B cell (primary cell): ENCODE measurements at regions not wholly inside any gene's neighbourhood (a gene's known extent, or its start where the extent isn't known, plus 50 kb on each side); places are given as distances from the start of the nearest gene placed in this dataset.

Source experiments
- ATAC-seq: fragments of 200-7000 bp; cut with Tn5 transposase; one replicate; pipeline ENCODE4 v1.10.0; 2021; ENCODE audit warnings: low read depth, mild to moderate bottlenecking, moderate number of reproducible peaks, moderate library complexity
- CTCF ChIA-PET: fragments of 350-600 bp; sonication (Branson Sonifier 250); formaldehyde crosslinking; loops from one replicate; lab custom pipeline; 2021; ENCODE audit warnings: antibody characterized with exemption, inconsistent platforms; lab: Charles Lee
- POLR2A ChIA-PET: fragments of 350-600 bp; sonication (Branson Sonifier 250); formaldehyde crosslinking; loops from one replicate; lab custom pipeline; 2021; ENCODE audit warnings: antibody characterized with exemption; lab: Charles Lee
- DNase-seq: peaks from one replicate; pipeline ENCODE4 v3.0.0; 2013
- H2AFZ ChIP-seq: 2 replicates; pipeline ENCODE4 v1.6.1; 2012; ENCODE audit warnings: mild to moderate bottlenecking, low read depth, low read length; ENCODE audit not compliant: insufficient read depth, poor library complexity, severe bottlenecking
- H3K27ac ChIP-seq, 2 donors: 1 replicate in 1 of 2; 2 replicates in 1 of 2; pipeline ENCODE4 v1.5.1; 2012 to 2013; ENCODE audit warnings: low read length in 2 of 2, mild to moderate bottlenecking in 2 of 2, moderate library complexity in 1 of 2
- H3K27me3 ChIP-seq, 4 experiments: fragments of 200-600 bp in 1 of 4; sonication (generic) in 1 of 4; replicated peaks in 1 of 4; 1 replicate in 2 of 4; 2 replicates in 2 of 4; pipeline versions ENCODE4 v1.6.1 to v1.7.0; 2013 to 2016; ENCODE audit warnings: low read length in 3 of 4, mild to moderate bottlenecking in 2 of 4, mixed read lengths in 1 of 4, moderate library complexity in 1 of 4; ENCODE audit not compliant: insufficient read depth in 4 of 4, control insufficient read depth in 3 of 4; ENCODE audit errors: control extremely low read depth in 1 of 4
- H3K36me3 ChIP-seq, 2 experiments: replicated peaks in 1 of 2; 1 replicate in 1 of 2; 2 replicates in 1 of 2; pipeline versions ENCODE4 v1.6.1 to v1.7.1; 2013; ENCODE audit warnings: low read length in 1 of 2; ENCODE audit not compliant: insufficient read depth in 2 of 2, control insufficient read depth in 1 of 2; ENCODE audit errors: control extremely low read depth in 1 of 2, extremely low read depth in 1 of 2
- H3K4me1 ChIP-seq, 2 donors: fragments of 200-600 bp in 1 of 2; sonication (generic) in 1 of 2; 1 replicate in 1 of 2; 2 replicates in 1 of 2; pipeline versions ENCODE4 v1.5.1 to v1.6.1; 2013 to 2017; ENCODE audit warnings: low read length in 2 of 2; ENCODE audit not compliant: control insufficient read depth in 2 of 2, insufficient read depth in 2 of 2
- H3K4me2 ChIP-seq: replicated peaks from 2 replicates; pipeline ENCODE3; 2012; ENCODE audit warnings: mild to moderate bottlenecking, low read depth, low read length; ENCODE audit not compliant: poor library complexity, severe bottlenecking
- H3K4me3 ChIP-seq, 5 experiments: fragments of 200-600 bp in 1 of 5; sonication (generic) in 1 of 5; 1 replicate in 3 of 5; 2 replicates in 2 of 5; pipeline versions ENCODE4 v1.5.1 to v1.7.0; 2011 to 2016; ENCODE audit warnings: low read length in 4 of 5, mild to moderate bottlenecking in 4 of 5, low read depth in 2 of 5, control low read depth in 1 of 5, moderate library complexity in 1 of 5; ENCODE audit not compliant: insufficient read depth in 1 of 5; ENCODE audit errors: control extremely low read depth in 1 of 5, extremely low read depth in 1 of 5
- H3K79me2 ChIP-seq: fragments of 200-600 bp; sonication (generic); one replicate; pipeline ENCODE4 v1.6.0; 2016; ENCODE audit warnings: low read length; ENCODE audit not compliant: control insufficient read depth, insufficient read depth
- H3K9ac ChIP-seq: fragments of 200-600 bp; sonication (generic); 2 replicates; pipeline ENCODE4 v1.6.1; 2017; ENCODE audit warnings: mild to moderate bottlenecking, low read length, moderate library complexity
- H3K9me3 ChIP-seq, 3 donors: one replicate each; pipeline versions ENCODE4 v1.6.1 to v1.7.1; 2013; ENCODE audit warnings: low read length in 2 of 3; ENCODE audit not compliant: control insufficient read depth in 2 of 3, insufficient read depth in 1 of 3; ENCODE audit errors: control extremely low read depth in 1 of 3
- H4K20me1 ChIP-seq: 2 replicates; pipeline ENCODE4 v1.6.0; 2012; ENCODE audit warnings: mild to moderate bottlenecking, low read length; ENCODE audit not compliant: insufficient read depth, control insufficient read depth, poor library complexity, severe bottlenecking
- H3K27ac Mint-ChIP-seq: one replicate; pipeline ENCODE4 v1.8.0; 2021; ENCODE audit warnings: mixed read lengths
- H3K27me3 Mint-ChIP-seq: one replicate; pipeline ENCODE4 v1.8.0; 2021; ENCODE audit warnings: mixed read lengths
- H3K4me1 Mint-ChIP-seq: one replicate; pipeline ENCODE4 v1.8.0; 2021; ENCODE audit warnings: mixed read lengths
- H3K4me3 Mint-ChIP-seq: one replicate; pipeline ENCODE4 v1.8.0; 2021; ENCODE audit warnings: mixed read lengths
- H3K9me3 Mint-ChIP-seq: one replicate; pipeline ENCODE4 v1.8.0; 2022; ENCODE audit warnings: mixed read lengths; ENCODE audit not compliant: insufficient read depth
- CTCF ChIP-seq: fragments of 200-600 bp; IDR thresholded peaks from one replicate; pipeline ENCODE4 v1.8.0; 2022; ENCODE audit warnings: antibody characterized with exemption, mild to moderate bottlenecking
- EZH2 ChIP-seq: IDR thresholded peaks from 2 replicates; pipeline ENCODE4 v1.6.1; 2012; ENCODE audit warnings: borderline replicate concordance, low read depth, mild to moderate bottlenecking, moderate library complexity, low read length; ENCODE audit not compliant: insufficient read depth, poor library complexity, severe bottlenecking
- WGBS: methylation state at CpG from one replicate; pipeline ENCODE4 v1.1.5; 2013; ENCODE audit warnings: missing lambda C conversion rate; ENCODE audit not compliant: insufficient coverage; 5-methylcytosine and 5-hydroxymethylcytosine counted together
- intact Hi-C: fragments of 100-400 bp; cut with micrococcal nuclease; formaldehyde crosslinking; loops from one replicate; pipeline ENCODE4 v1.10.0; 2022

- TF ChIP-seq EZH2 (no peak), CTCF (peak; percentile 24)
- ChIA-PET CTCF (interaction anchor here (1.0 to 2.8 kb wide), 2 partner anchors 605 to 1004 kb away, joined by 5 to 11 read pairs; no protein-coding TSS in a partner anchor), POLR2A (no interaction called here)
- ATAC-seq (no peak), DNase-seq (no peak)
- Mint-ChIP-seq H3K27ac (no peak overlapping the region), H3K4me1 (no peaks in the 10 kb centered on the region), H3K9me3 (peaks cover 14% of the 10 kb centered on the region), H3K4me3 (no peak overlapping the region), H3K27me3 (peaks cover 3% of the 10 kb centered on the region)
- intact Hi-C loops, result loop anchor here (2.0 kb wide), 1 partner anchor 604 kb away; no protein-coding TSS in a partner anchor
- Histone ChIP-seq H3K36me3 (no peaks in the 10 kb centered on the region), H2AFZ (no peak overlapping the region), H3K4me3 (no peak overlapping the region), H3K27me3 (no peaks in the 10 kb centered on the region), H4K20me1 (no peaks in the 10 kb centered on the region), H3K9me3 (no peaks in the 10 kb centered on the region), H3K4me1 (no peaks in the 10 kb centered on the region), H3K9ac (no peak overlapping the region), H3K79me2 (no peaks in the 10 kb centered on the region), H3K27ac (no peak overlapping the region), H3K4me2 (no peak overlapping the region)
- 0% methylated on average over 1 of the region's 1 CpG for WGBS
Measured at GRCh38 chr1:60848583-60849188, 233.7 kb upstream of the NFIA start.

DNA sequence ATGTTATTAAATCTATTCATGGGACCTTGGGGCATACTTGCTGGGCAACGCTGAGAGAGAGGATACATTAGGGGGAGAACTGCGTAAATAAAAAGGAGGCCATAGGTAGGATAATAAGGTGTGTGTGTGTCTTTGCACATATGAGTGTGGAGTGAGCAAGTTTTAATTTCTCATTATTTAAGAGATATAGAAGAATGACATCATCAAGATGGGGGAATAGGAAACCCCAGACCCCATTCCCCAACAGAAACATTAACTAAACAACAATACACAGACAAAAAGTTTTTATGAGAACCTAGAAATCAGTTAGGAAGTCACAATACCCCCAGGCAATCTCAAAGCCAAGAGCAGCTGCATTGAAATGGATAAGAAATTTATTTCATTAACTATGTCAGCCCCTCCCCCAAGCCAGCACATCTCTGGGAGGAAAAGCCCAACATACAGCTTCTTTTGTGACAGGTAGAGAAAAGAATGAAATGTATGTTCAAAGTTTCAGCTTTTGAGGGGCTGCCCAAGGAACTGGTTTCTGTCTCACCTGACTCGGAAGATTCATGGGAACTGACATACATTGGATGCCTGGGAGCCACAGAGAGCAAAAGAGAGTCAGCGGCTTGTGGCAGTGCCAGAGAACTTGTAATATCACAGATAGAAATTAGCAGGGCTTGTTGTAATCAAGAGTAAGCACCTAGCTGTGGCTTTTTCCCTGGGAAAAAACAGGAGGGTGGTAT lies 234.3 kb upstream of the NFIA start:
- ChIA-PET CTCF (interaction anchor here (1.0 to 2.8 kb wide), 2 partner anchors 605 to 1005 kb away, joined by 5 to 11 read pairs; no protein-coding TSS in a partner anchor), POLR2A (no interaction called here)
- H3K9me3 ChIP-seq, result no peaks in the 10 kb centered on the region
- H3K4me2 ChIP-seq, result no peak overlapping the region
- no peaks in the 10 kb centered on the region for H3K36me3 ChIP-seq
- no peak for ATAC-seq
- H4K20me1 ChIP-seq, result no peaks in the 10 kb centered on the region
- H2AFZ ChIP-seq, result no peak overlapping the region
- Mint-ChIP-seq H3K27ac (no peak overlapping the region), H3K4me3 (no peak overlapping the region), H3K9me3 (peaks cover 14% of the 10 kb centered on the region), H3K27me3 (peaks cover 3% of the 10 kb centered on the region), H3K4me1 (no peaks in the 10 kb centered on the region)
- no peak overlapping the region for H3K4me3 ChIP-seq
- H3K4me1 ChIP-seq, result no peaks in the 10 kb centered on the region
- 92% methylated on average over 2 of the region's 4 CpGs for WGBS
- DNase-seq, result no peak
- H3K9ac ChIP-seq, result no peak overlapping the region
- no peak overlapping the region for H3K27ac ChIP-seq
- intact Hi-C loops, result loop anchor here (2.0 kb wide), 1 partner anchor 605 kb away; no protein-coding TSS in a partner anchor
- H3K79me2 ChIP-seq, result no peaks in the 10 kb centered on the region
- no peaks in the 10 kb centered on the region for H3K27me3 ChIP-seq
- TF ChIP-seq CTCF (no peak), EZH2 (no peak)
